A673 (cell line): ENCODE measurements at regions not wholly inside any gene's neighbourhood (a gene's known extent, or its start where the extent isn't known, plus 50 kb on each side); places are given as distances from the start of the nearest gene placed in this dataset.

ENCODE experiments used
- CTCF ChIP-seq: fragments of 300-800, 200-600 bp; sonication (generic); conservative IDR thresholded peaks from 2 replicates; pipeline ENCODE4 v1.5.1; 2017; ENCODE audit warnings: low read depth, mild to moderate bottlenecking, antibody characterized with exemption, low read length, moderate library complexity, mixed read lengths
- EZH2 ChIP-seq: fragments of 200-600 bp; sonication (generic); IDR thresholded peaks from 2 replicates; pipeline ENCODE4 v1.6.1; 2017; ENCODE audit warnings: borderline replicate concordance, low read depth, mild to moderate bottlenecking, mixed read lengths, antibody characterized with exemption, low read length; ENCODE audit not compliant: poor library complexity, severe bottlenecking

- TF ChIP-seq CTCF (no peak), EZH2 (no peak)
Measured at GRCh38 chr10:105800641-105801040, 1159.6 kb downstream of the SORCS3 start.
